ENCODE measurements at regions not wholly inside any gene's neighbourhood (a gene's known extent, or its start where the extent isn't known, plus 50 kb on each side); places are given as distances from the start of the nearest gene placed in this dataset.
"Not testable (repeated sequence)": the region's sequence is repeated elsewhere in the genome, so short reads cannot be mapped to it uniquely, and the experiment has no call there.

DNA sequence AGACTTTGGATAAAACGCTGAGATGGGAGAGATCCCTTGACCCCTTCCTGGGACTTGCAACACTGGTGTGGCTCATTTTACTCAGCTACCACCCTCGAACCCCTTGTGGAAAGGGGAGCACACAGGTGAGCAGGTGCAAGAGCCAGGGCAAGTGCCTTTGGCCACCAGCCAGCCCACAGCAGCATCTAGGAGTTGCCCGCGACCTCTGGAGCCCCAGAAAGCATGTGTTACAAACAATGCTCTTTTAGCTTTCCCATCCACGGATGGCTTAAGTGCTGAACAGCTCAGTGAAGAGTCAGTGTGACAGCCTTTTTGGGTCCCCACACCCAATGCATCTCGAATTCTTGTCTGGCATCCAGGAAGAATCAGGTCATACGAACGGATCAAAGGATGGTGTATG is 197.8 kb downstream of the MEMO1 start:
- no peak for DNase-seq

DNA sequence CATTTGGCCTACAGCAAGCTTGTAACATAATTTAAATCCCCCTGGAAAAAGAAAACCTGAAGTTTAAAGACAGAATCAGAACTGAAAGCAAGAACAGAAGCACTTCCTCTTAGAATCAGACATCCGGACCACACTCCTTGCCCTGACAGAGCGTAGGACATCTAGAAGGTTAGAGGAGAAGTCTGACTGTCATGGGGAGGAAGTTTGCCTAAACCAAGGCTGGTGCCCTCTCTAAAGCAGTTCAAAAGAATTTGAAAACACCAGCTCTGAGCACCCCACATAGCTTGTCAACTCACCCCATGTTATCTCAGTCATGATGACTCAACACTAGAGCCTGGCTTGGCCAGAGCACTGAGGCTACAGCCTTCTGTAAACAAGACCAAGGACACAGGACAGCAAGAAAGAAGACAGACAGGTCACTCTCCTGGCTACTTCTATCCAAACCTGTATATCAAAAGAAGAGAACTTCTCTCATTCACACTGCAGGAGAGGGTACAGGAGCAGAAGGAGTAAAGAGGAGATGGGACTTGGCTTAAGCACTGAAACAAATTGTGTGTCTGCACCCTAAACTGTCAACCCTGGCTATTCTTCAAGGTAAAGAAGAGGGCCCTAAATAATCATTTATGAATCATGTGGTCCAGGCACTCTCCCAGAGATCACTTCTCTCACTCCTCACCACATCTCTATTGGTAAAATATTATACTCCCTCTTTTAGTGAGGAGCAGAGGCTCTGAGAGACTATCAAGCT is 198.6 kb downstream of the MEMO1 start:
- no peak for DNase-seq

DNA sequence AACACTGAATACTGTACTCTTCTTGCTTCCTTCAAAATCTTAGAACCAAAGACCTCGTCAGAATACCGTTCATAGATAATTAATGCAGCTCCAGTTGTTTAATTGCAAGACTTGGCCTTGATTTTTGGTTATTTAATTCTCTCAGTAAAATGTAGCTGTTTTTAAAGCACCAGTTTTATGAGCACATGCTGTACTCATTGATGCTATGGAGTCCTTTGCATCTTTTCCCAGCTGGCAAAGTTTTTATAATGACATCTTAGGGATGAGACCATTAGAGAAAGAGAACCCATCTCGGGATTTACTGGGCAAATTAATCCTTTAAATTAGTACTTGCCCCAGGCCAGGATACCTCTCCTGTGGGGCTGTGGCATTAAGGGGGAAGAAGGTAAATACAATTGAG is 199.3 kb downstream of the MEMO1 start:
- DNase-seq, result no peak

GRCh38 chr2:31810200-31810917 is 200.4 kb downstream of the MEMO1 start:
- DNase-seq, result no peak

DNA sequence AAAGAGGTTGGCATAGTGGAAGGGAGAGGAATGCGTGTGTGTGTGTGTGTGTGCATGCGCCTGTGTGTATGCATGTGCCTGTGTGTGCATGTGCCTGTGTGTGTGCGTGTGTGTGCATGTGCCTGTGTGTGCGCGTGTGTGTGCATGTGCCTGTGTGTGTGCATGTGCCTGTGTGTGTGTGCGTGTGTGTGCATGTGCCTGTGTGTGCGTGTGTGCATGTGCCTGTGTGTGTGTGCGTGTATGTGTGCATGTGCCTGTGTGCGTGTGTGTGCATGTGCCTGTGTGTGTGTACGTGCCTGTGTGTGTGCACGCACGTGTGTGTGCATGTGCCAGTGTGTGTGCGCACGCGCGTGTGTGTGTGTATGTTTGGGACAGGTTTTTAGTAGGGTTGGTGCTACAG is 205.1 kb downstream of the MEMO1 start:
- DNase-seq, result no peak

DNA sequence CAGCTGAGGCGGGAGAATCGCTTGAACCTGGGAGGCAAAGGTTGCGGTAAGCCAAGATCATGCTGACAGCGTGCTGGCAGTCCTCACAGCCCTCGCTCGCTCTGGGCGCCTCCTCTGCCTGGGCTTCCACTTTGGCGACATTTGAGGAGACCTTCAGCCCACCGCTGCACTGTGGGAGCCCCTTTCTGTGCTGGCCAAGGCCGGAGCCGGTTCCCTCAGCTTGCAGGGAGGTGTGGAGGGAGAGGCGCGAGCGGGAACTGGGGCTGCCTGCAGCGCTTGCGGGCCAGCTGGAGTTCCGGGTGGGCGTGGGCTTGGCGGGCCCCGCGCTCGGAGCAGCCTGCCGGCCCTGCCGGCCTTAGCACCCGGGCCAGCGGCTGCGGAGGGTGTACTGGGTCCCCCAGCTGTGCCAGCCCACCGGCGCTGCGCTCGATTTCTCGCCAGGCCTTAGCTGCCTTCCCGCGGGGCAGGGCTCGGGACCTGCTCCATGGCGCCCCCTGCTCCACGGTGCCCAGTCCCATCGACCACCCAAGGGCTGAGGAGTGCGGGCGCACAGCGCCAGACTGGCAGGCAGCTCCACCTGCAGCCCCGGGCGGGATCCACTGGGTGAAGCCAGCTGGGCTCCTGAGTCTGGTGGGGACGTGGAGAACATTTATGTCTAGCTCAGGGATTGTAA is 207.2 kb downstream of the MEMO1 start:
- not testable (repeated sequence) for DNase-seq

- DNase-seq, result no peak
Observed at GRCh38 chr2:31802711-31803110, 208.1 kb downstream of the MEMO1 start.

- DNase-seq, result not testable (repeated sequence)
Observed at GRCh38 chr2:31799282-31799681, 211.5 kb downstream of the MEMO1 start.

GRCh38 chr2:31788273-31788672 is 207.5 kb upstream of the SRD5A2 start:
- DNase-seq, result no peak

GRCh38 chr2:31785876-31786275 is 205.1 kb upstream of the SRD5A2 start:
- DNase-seq, result no peak

- DNase-seq, result no peak
Observed at GRCh38 chr2:31784868-31785267, 204.1 kb upstream of the SRD5A2 start.

DNA sequence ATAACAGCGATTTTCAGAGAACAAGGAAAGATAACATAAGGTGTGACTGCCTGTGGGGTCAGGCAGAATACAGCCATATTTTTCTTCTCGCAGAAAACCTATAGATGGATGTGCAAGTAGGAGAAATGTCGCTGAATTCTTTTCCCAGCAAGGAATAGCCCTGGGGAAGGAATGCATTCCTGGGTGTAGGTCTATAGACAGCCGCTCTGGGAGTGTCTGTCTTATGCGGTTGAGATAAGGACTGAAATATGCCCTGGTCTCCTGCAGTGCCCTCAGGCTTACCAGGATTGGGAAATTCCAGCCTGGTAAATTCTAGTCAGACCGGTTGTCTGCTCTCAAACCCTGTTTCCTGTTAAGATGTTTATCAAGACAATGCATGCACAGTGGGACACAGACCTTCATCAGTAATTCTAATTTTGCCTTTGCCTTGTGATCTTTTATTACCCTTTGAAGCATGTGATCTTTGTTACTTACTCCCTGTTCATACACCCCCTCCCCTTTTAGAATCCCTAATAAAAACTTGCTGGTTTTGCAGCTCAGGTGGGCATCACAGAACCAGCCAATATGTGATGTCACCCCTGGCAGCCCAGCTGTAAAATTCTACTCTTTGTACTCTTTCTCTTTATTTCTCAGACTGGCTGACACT is 202.8 kb upstream of the SRD5A2 start:
- DNase-seq, result not testable (repeated sequence)

DNA sequence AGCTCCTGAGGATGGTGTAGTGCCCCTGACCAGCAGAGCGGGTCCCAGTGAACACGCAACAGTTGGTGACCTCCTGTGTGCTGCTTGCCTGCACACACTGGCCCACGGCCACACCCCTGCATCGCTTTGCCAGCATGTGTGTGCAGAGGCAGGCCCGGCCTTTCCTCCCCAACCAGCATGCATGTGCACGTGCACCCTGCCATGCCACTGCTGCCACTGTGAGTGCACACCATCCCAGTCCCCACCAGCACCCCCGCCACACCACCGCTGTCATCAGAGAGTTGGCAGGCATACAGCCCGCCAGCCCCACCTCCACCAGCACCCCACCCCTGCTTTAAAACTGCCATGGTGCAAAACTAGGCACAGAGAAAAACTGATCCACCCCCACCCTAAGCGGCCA is 197.4 kb upstream of the SRD5A2 start:
- DNase-seq, result no peak

- no peak for DNase-seq
Observed at GRCh38 chr2:31770741-31771140, 190.0 kb upstream of the SRD5A2 start.

GRCh38 chr2:31765078-31765945 is 184.6 kb upstream of the SRD5A2 start:
- DNase-seq, result no peak

- peak; percentile 4 for DNase-seq
Observed at GRCh38 chr2:31764169-31764568, 183.4 kb upstream of the SRD5A2 start.

DNA sequence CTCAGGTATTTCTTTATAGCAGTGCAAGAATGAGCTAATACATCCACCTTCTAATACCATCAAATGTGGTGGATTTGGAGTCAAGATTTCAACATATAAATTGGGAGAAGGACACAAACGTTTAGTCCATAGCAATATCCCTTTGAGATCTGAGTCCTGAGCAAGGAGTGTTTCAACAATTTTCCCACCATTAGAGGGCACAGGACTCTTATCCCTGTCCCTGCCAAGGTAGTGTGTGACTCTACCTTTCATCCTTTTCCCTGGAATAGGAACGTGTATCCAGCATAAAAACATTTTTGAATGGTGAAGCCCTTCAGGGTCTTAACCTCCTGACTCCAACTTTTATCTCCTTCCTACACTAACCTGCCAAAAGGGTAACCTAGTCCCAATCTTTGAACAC is 181.3 kb upstream of the SRD5A2 start:
- DNase-seq, result no peak

DNA sequence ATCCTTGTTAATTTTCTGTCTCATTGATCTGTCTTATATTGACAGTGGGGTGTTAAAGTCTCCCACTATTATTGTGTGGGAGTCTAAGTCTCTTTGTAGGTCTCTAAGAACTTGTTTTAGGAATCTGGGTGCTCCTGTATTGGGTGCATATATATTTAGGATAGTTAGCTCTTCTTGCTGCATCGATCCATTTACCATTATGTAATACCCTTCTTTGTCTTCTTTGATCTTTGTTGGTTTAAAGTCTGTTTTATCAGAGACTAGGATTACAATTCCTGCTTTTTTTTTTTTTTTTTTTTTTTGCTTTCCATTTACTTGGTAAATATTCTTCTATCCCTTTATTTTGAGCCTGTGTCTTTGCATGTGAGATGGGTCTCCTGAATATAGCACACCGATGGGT is 176.6 kb upstream of the SRD5A2 start:
- DNase-seq, result not testable (repeated sequence)

- DNase-seq, result not testable (repeated sequence)
Observed at GRCh38 chr2:31748746-31749145, 168.0 kb upstream of the SRD5A2 start.

GRCh38 chr2:31748041-31748440 is 167.3 kb upstream of the SRD5A2 start:
- DNase-seq, result no peak

DNA sequence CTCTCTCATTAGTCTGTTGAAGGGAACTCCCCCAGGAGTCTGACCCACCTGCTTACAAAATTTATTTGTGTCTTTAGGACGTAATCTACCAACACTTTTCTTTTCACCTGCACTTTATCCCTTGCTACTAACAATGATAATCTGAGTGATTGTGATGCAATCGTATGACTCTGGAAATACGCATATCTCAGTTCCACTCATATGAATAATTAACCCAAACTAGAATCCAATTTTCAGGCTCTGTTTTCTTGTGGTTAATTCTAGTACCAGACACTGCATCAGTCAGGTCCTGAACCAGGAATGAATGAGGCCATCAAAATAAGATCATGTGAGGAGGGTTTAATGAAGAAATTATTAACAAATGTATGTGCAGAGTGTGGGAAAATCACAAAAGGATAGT is 158.4 kb upstream of the SRD5A2 start:
- no peak for DNase-seq

DNA sequence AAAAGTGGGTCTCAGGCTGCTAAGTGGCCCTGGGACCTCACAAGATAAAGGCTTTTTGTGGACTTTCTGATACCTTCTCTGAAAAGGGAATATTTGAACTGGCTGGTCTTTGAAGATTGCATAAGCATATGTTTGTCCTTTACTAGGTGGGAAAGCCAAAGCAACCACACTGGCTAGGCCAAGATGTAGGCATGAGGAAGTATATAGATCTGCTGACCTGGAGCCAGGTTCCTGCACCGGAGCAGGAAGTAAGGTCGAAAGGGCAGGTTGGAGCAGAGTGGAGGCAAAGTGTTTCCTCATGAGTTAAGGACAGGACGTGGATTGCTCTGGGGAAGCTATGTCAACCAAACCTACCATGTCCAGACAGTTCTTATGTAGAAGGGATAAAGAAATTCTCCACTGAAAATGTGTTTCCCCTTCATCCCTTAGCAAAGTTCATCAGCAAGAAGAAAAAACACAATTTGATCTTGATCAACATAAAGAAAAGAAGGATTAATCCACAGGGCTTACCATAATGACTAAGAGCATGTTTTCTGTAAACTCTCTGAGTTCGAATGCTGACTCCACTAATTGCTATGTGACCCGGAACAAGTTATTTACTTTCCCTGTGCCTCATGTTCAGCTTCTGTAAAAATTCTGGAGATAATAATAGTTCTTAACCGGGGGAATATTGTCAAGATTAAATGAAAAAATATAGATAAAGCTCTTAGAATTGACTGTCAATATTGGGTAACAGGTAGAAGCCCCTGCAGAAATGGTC is 156.1 kb upstream of the SRD5A2 start:
- no peak for DNase-seq
